GM12872 (cell line): ENCODE measurements at regions not wholly inside any gene's neighbourhood (a gene's known extent, or its start where the extent isn't known, plus 50 kb on each side); places are given as distances from the start of the nearest gene placed in this dataset.

Source experiments
- TF ChIP-seq, protein P1 (sequence below): IDR thresholded peaks from 3 replicates; pipeline ENCODE4 v1.5.1; 2011; ENCODE audit warnings: low read depth, mild to moderate bottlenecking, low read length, moderate library complexity; ENCODE audit not compliant: insufficient read depth

DNA sequence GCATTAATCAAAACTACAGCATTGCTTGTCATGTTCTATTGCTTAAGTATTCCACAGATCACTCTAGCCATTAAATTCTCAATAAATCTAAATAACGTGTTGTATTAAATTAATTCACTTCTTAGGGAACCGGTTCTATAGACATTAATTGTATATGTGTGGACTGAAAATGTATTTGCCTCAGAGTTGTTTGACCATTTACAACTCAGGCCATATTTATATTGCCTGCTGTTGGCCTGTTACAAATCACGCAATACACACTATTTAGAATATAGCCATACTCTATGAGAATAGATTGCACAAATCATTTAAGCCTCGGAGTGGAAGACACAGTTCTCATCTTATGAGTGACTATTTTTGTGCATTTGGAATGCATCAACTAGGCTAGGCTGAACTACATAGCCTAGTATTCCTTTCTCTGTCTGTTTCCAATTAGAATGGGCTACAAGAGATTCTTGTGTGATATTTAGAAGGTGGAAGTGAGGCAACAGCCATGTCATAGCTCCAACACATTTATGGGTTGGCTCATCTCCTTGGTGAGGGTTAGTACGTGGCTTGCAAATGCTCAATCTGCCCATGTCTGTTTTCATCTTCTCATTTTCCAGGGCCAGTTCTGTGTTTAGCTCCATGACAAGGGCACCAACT is 1116.1 kb downstream of the PCDH9 start:
- TF ChIP-seq, protein P1, sequence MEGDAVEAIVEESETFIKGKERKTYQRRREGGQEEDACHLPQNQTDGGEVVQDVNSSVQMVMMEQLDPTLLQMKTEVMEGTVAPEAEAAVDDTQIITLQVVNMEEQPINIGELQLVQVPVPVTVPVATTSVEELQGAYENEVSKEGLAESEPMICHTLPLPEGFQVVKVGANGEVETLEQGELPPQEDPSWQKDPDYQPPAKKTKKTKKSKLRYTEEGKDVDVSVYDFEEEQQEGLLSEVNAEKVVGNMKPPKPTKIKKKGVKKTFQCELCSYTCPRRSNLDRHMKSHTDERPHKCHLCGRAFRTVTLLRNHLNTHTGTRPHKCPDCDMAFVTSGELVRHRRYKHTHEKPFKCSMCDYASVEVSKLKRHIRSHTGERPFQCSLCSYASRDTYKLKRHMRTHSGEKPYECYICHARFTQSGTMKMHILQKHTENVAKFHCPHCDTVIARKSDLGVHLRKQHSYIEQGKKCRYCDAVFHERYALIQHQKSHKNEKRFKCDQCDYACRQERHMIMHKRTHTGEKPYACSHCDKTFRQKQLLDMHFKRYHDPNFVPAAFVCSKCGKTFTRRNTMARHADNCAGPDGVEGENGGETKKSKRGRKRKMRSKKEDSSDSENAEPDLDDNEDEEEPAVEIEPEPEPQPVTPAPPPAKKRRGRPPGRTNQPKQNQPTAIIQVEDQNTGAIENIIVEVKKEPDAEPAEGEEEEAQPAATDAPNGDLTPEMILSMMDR, result no peak

DNA sequence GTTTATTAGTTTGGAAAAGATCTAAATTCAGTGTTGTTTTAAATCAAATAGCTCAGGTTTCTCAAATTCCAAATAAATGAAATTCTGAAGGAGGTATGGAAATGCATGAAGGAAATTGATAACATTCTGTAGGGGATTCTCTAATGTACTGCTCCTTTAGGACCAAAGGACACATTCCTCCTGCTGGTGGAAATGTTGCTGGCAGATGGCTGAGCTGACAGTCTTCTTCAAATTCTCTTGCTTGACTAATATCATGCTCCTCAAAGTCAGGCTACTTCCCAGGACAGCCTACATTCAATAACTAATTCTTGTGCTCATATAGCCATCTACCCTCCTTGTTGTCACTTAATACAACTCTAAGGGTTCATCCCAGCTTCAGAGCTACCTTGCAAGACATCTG is 1118.5 kb downstream of the PCDH9 start:
- TF ChIP-seq, protein P1, result no peak

DNA sequence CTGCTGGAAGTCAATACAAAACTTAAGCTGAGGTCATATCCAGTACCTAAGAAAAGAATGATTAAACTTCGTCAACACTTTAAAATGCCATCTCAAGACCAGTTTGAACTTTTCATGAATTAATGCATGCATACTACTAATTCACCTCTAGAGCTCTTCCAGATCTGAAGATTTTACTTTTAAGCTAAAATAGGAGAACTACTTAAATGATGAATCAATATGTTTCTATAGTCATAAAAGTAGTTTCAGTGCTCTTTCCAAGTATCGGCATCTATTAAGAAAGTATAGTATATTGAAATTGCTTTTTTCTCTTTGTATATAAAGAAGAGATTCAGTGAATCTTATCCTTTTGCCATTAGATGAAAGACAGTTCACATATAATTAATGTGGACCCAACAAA is 1123.9 kb downstream of the PCDH9 start:
- TF ChIP-seq, protein P1, result no peak

DNA sequence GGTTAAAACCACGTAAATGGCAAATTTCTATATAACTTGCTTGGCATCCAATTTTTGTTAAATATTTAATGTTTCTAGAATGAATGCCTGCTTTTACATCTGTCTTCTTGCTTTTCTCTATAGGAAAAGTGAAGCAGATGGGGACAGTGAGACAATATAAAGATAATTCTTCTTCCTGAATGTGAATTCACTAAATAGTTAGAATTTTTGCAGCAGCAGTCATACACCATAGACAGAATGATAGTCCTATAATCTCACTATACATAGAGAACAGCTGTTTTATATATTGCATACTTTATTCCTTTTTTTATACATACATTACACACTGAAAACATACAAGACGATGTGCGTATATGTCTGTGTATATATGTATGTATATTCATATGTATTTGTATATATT is 1127.3 kb downstream of the PCDH9 start:
- TF ChIP-seq, protein P1, result no peak

DNA sequence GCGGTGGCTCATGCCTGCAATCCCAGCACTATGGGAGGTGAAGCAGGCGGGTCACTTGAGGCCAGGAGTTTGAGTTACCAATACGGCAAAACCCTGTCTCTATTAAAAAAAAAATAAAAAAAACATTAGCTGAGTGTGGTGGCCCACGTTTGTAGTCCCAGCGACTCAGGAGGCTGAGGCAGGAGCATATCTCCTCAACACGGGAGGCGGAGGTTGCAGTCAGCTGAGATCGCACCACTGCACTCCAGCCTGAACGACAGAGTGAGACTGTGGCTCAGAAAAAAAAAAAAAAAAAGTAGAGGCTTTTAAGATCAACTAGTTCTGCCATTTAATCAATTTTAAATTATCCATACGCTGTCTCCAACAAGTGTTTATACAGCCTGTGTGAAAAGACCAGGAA is 1130.3 kb downstream of the PCDH9 start:
- TF ChIP-seq, protein P1, result no peak

DNA sequence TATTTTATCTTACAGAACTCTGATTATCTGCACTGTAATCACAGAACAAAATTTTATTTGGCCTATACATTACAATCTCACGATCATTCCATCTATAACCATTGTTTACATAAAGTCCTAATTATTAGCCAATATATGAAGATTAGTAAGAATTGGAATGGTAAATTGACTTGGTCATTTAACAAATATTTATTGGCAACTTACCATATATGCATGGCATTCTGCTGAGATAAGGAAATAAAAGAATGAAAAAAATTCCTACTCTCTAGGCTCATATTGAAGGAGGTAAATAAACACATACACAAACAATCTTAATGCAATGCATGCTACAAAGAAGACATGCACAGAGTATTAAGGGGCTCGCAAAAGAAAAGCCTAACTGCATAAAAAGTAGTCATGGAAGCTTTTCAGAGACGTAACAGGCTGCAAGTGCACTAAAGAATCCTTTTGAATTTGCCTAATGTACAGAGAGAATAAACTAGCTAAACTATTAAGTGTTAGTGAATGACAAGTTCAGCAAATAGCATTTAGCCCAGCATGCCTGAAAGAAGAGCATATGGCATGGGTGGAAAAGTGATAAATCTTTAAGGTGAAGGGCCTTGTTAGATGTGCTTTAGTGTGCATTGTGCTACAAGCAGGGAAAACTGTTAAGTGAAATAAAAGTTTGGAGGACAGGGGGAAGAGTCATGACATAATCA is 1131.1 kb downstream of the PCDH9 start:
- TF ChIP-seq, protein P1, result no peak

DNA sequence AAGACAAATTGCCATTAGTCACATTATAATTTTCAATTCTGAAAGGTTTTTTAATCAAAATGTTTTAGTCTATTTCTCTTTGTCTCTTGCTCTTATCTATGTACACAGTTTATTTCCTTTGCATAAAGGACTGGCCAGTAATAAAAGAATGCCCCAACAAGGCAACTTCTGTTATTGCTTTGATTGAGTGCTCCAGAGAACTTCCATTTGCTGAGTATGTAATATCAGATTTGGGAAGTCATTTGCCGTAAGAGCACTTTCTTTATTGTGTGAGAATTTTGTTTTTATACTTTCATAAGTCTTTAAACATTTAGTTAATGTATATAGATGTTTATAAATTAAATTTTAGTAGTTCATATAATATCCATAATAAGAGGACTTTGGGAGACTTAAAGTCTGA is 1140.4 kb downstream of the PCDH9 start:
- TF ChIP-seq, protein P1, result no peak
